Cardiac septum (tissue), 1 donor: ENCODE measurements at regions not wholly inside any gene's neighbourhood (a gene's known extent, or its start where the extent isn't known, plus 50 kb on each side); places are given as distances from the start of the nearest gene placed in this dataset.

Experiments
- DNase-seq: peaks from one replicate; pipeline ENCODE4 v3.0.0-alpha.2; 2020; ENCODE audit warnings: low spot score
- intact Hi-C: fragments of 100-400 bp; cut with DNase I; formaldehyde crosslinking; loops from one replicate; pipeline ENCODE4 v1.14.0; 2022
- donor health status: DM: no; HTN: no; CAD: no.

GRCh38 chr6:4574007-4574406 lies 202.2 kb upstream of the CDYL start:
- peak; percentile 27 for DNase-seq
- intact Hi-C loops: no loop called here

DNA sequence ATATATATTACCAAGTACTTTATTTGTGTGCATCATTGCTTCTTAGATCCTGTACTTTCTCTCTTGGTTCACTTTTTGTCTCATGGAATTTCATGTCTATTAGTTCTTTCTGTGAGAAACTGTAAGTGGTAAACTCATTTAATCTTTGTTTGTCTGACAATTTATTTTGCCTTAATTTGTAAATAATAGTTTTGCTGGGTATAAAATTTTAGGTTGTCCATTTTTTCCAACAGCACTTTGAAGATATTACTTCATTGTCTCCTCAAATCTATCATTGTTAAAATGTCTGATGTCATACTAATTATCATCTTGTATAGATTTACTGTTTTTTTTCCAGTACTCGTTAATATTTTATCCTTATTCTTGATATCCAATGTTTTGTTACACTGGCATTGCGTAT lies 205.2 kb upstream of the CDYL start:
- intact Hi-C loops: no loop called here
- no peak for DNase-seq

- intact Hi-C loops: no loop called here
- DNase-seq: peak; percentile 20
Observed at GRCh38 chr6:4568138-4568537, 208.1 kb upstream of the CDYL start.

GRCh38 chr6:4567141-4567540 lies 209.1 kb upstream of the CDYL start:
- no peak for DNase-seq
- intact Hi-C loops: no loop called here

DNA sequence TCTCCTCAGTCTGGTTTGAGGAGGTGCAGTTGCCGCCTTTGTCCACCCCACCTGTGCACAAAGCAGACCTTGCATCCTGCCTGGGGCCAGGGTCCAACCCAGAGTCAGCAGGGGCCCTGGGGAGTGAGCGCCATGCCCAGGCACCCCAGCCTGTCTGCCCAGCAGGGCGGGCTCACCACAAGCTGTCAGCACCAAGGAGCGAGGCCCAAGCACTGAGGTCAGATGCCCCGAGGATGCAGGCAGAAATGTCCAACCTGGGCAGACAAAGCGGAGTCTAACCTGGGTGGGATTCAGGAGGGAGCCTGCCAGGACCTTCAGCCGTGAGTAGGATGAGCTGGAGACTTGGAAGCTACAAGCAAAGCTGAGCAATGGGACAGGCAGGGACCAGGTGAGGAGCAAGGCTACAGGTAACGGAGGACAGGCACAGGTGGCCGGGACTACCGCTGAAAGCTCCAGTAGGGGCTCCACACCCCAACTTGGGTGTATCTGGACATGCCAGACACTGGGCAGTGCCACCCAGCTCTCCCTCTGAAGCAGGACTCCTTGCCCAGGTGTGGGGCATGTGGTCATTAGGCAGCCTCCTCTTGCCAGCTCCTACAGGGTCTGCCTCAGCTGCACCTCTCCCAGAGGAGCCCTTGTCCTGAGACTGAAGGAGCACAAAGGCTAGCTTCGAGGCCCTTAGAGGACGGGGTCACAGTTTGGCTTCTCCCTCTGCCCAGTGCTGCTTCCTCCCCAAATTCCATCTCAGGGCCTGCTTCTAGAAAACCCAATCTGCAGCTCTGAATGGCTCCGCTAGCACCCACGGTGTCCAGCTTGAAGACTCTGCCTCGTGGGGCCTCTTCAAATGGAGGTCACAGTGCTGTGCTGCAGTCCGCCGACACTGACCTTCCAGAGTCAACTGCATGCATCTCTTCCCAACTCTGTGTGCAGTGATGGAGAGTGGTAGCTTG lies 210.6 kb upstream of the CDYL start:
- intact Hi-C loops: no loop called here
- DNase-seq: peak; percentile 74

- intact Hi-C loops: no loop called here
- DNase-seq: peak; percentile 49
Observed at GRCh38 chr6:4564801-4565271, 211.4 kb upstream of the CDYL start.

DNA sequence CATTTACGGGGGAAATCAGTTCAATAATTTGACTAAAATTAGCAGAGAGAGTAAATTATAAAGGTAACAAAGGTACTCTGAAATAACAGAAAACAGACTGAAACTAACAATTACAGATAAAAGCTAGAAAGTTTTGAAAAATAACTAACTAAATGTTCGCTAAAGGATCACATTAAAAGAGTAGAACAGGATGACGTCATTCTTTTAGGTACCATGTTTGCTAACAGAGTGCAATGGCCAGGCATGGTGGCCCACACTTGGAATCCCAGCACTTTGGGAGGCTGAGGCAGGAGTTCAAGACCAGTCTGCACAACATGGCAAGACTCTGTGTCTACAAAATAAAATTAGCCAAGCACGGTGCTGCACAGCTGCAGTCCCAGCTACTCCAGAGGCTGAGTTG lies 212.3 kb upstream of the CDYL start:
- DNase-seq: peak; percentile 22
- intact Hi-C loops: no loop called here

- no peak for DNase-seq
- intact Hi-C loops: no loop called here
Observed at GRCh38 chr6:4563156-4563555, 213.0 kb upstream of the CDYL start.

GRCh38 chr6:4561773-4562400 lies 214.3 kb upstream of the CDYL start:
- intact Hi-C loops: no loop called here
- DNase-seq: no peak

DNA sequence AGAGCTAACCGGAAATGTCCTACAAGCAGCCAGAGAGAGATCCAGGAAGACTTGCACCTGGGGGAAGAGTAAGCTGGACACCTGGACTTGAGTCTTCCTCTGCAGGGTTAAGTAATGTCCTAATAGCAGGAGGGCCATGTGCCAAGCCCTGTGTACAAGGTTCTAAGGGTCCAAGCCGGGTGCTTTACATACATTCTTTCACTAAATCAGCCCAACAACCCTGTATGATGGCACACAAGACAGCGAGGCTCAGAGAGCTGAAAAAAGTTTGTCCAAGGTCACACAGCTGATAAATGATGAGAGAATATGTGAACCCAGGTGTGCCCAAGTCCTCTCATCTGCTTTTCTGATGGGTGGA lies 215.1 kb upstream of the CDYL start:
- intact Hi-C loops: no loop called here
- no peak for DNase-seq

DNA sequence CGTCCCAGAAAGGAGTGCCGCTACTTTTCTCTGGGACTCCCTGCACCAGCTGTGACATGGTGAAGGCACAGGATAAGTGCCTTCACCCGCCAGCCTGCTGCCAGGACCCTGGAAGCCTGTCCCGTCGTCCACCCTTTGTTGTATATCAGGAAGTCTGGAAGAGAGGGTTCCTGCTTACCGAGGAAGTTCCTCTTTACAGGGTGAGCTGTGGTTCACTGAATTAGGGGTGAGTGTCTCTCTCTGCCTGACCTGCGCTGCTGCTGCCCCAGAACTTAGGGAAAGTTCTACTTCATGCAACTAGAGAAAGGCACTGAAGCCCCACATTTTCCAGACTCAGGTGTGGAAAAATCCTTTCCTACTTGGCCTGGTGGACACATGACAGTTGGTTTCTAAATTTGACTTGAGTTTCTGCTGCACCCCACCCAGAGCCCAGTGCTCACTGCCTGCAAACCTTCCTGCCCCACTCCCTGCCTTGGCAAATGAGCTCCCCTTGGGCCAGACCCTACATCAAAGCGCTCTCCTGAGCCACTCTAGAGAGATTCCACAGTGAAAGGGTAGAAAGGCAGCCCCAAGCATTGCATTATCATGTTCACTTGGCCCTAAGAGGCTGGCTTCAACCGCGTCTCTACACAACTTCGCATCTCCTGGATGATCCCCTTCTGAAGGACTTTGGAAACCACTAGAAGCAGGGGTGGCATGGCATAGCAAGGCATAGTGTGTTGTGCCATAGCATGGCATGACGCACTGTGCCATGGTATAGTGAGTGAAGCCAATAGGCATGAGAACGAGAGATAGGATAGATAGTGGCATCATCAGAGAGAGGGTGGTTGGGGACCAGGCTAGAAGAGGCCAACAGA lies 215.8 kb upstream of the CDYL start:
- intact Hi-C loops: no loop called here
- DNase-seq: no peak

GRCh38 chr6:4559281-4559875 lies 216.8 kb upstream of the CDYL start:
- intact Hi-C loops: no loop called here
- no peak for DNase-seq

GRCh38 chr6:4554645-4555044 lies 221.6 kb upstream of the CDYL start:
- intact Hi-C loops: no loop called here
- no peak for DNase-seq

DNA sequence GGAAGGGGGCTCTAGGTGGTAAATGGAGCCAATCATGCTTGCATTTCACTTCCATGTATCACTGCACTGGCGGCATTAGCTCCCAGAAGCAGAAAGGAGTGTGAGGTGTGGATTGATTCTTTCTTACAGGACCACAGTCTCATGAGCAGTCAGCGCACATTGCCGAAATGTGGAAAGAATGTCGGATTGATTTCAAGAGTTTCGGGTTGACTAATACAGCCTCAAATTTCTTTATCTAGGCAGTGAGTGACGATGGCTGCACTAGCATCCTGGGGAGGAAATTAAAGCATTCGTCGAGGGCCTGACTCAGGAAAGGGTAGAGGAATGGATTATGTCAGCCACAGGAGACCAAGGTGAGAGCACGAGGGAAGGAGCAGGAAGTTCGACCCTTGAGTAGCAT lies 222.8 kb upstream of the CDYL start:
- DNase-seq: no peak
- intact Hi-C loops: no loop called here

- intact Hi-C loops: no loop called here
- DNase-seq: no peak
Observed at GRCh38 chr6:4550227-4550597, 226.0 kb upstream of the CDYL start.

DNA sequence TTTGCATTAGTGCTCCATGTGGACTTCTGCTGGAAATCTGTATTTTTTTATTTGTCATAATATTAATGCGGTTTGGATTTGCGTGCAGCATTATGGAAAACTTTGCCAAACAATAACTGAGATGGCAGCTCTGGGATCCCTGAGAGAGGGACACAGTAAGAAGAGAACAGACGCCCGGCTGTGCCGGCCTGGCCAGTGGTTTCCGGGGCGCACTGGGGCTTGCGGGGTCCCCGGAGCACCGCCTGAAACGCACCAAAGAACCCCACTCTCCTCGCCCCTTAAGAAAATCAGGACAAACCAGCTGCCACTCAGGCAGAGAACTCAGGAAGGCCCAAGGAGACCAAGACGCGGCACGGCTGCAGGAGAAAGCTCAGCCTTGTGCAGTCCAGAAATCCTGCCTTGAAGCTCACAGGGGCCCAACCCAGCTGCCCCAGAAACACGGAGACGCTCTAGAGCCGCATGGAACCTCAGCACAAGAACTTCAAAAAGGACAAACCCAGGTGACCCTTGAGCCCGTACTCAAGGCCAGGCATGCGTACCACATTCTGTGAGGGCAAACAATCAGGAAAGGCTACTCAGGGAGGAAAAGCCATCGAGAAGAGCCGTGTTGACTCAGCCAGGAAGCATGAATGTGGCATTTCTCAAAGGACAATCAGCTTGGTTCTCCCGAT lies 226.5 kb upstream of the CDYL start:
- DNase-seq: no peak
- intact Hi-C loops: no loop called here

DNA sequence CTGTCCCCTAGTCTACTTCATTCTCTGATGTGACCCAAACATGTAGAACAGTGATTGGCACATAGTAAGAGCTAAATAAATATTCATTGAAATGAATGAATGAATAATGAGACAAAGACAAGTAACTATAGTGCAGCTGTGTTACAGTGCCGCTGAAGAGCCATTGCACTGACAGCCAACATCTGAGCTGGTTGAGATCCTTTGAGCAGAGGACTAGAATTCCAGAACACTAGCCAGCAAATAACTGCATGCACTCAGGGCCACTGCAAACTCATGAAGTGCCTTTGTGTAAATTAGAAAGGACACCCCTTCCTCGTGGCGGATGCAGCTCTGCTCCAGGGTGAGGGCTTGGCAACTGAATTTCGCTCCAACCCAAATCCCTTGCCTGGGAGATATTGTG lies 230.3 kb upstream of the CDYL start:
- no peak for DNase-seq
- intact Hi-C loops: no loop called here

- DNase-seq: no peak
- intact Hi-C loops: no loop called here
Observed at GRCh38 chr6:4543596-4543995, 232.6 kb upstream of the CDYL start.

GRCh38 chr6:4533576-4533975 lies 242.6 kb upstream of the CDYL start:
- no peak for DNase-seq
- intact Hi-C loops: no loop called here
